ENCODE measurements at regions not wholly inside any gene's neighbourhood (a gene's known extent, or its start where the extent isn't known, plus 50 kb on each side); places are given as distances from the start of the nearest gene placed in this dataset.

- no peaks in the 10 kb centered on the region for H3K27me3 ChIP-seq (ENCODE audit: control insufficient read depth, insufficient read depth, low read length)
- no peaks in the 10 kb centered on the region for H3K36me3 ChIP-seq (ENCODE audit: control insufficient read depth, insufficient read depth, low read length)
- H3K4me3 ChIP-seq (ENCODE audit: low read depth, low read length) = no peak overlapping the region
- DNase-seq (ENCODE audit: low read depth) = no peak
- no peak for TF ChIP-seq CTCF (IDR thresholded peaks at IDR 0.05; ENCODE audit: insufficient read depth, low read length, poor library complexity, severe bottlenecking)
These were observed 144.6 kb upstream of the SPACA7 start for GRCh38 chr13:112231451-112232083.

- no peak for DNase-seq (ENCODE audit: low read depth)
- H3K4me3 ChIP-seq (ENCODE audit: low read depth, low read length) = no peak overlapping the region
- TF ChIP-seq CTCF (IDR thresholded peaks at IDR 0.05; ENCODE audit: insufficient read depth, low read length, poor library complexity, severe bottlenecking) = no peak
- H3K27me3 ChIP-seq (ENCODE audit: control insufficient read depth, insufficient read depth, low read length) = no peaks in the 10 kb centered on the region
- no peaks in the 10 kb centered on the region for H3K36me3 ChIP-seq (ENCODE audit: control insufficient read depth, insufficient read depth, low read length)
These were observed 142.9 kb upstream of the SPACA7 start for GRCh38 chr13:112233256-112233655.

GRCh38 chr13:112233716-112234115 is 142.4 kb upstream of the SPACA7 start:
- Histone ChIP-seq H3K4me3 (ENCODE audit: low read depth, low read length) (no peak overlapping the region), H3K36me3 (ENCODE audit: control insufficient read depth, insufficient read depth, low read length) (no peaks in the 10 kb centered on the region), H3K27me3 (ENCODE audit: control insufficient read depth, insufficient read depth, low read length) (no peaks in the 10 kb centered on the region)
- no peak for DNase-seq (ENCODE audit: low read depth)
- no peak for TF ChIP-seq CTCF (IDR thresholded peaks at IDR 0.05; ENCODE audit: insufficient read depth, low read length, poor library complexity, severe bottlenecking)

- H3K27me3 ChIP-seq (ENCODE audit: control insufficient read depth, insufficient read depth, low read length) = no peaks in the 10 kb centered on the region
- no peak for TF ChIP-seq CTCF (IDR thresholded peaks at IDR 0.05; ENCODE audit: insufficient read depth, low read length, poor library complexity, severe bottlenecking)
- DNase-seq (ENCODE audit: low read depth) = no peak
- H3K4me3 ChIP-seq (ENCODE audit: low read depth, low read length) = no peak overlapping the region
- no peaks in the 10 kb centered on the region for H3K36me3 ChIP-seq (ENCODE audit: control insufficient read depth, insufficient read depth, low read length)
These were observed 141.9 kb upstream of the SPACA7 start for GRCh38 chr13:112234131-112234875.

GRCh38 chr13:112236016-112236415 is 140.1 kb upstream of the SPACA7 start:
- no peak overlapping the region for H3K4me3 ChIP-seq (ENCODE audit: low read depth, low read length)
- H3K36me3 ChIP-seq (ENCODE audit: control insufficient read depth, insufficient read depth, low read length) = no peaks in the 10 kb centered on the region
- H3K27me3 ChIP-seq (ENCODE audit: control insufficient read depth, insufficient read depth, low read length) = no peaks in the 10 kb centered on the region
- TF ChIP-seq CTCF (IDR thresholded peaks at IDR 0.05; ENCODE audit: insufficient read depth, low read length, poor library complexity, severe bottlenecking) = no peak
- no peak for DNase-seq (ENCODE audit: low read depth)

Data from kidney epithelial cell (primary cell).